ENCODE measurements at regions not wholly inside any gene's neighbourhood (a gene's known extent, or its start where the extent isn't known, plus 50 kb on each side); places are given as distances from the start of the nearest gene placed in this dataset.

- DNase-seq (ENCODE audit: low spot score), result peak; percentile 49
Measured at GRCh38 chr2:234674781-234675201, 177.9 kb upstream of the ARL4C start.

GRCh38 chr2:234673961-234674759 lies 177.3 kb upstream of the ARL4C start:
- no peak for DNase-seq (ENCODE audit: low spot score)

- DNase-seq (ENCODE audit: low spot score), result no peak
Measured at GRCh38 chr2:234673501-234673900, 176.6 kb upstream of the ARL4C start.

GRCh38 chr2:234672498-234673150 lies 175.7 kb upstream of the ARL4C start:
- DNase-seq (ENCODE audit: low spot score), result no peak

- no peak for DNase-seq (ENCODE audit: low spot score)
Measured at GRCh38 chr2:234671716-234672115, 174.8 kb upstream of the ARL4C start.

- no peak for DNase-seq (ENCODE audit: low spot score)
Measured at GRCh38 chr2:234671231-234671630, 174.3 kb upstream of the ARL4C start.

- no peak for DNase-seq (ENCODE audit: low spot score)
Measured at GRCh38 chr2:234670806-234671205, 173.9 kb upstream of the ARL4C start.

- no peak for DNase-seq (ENCODE audit: low spot score)
Measured at GRCh38 chr2:234670052-234670451, 173.2 kb upstream of the ARL4C start.

GRCh38 chr2:234669621-234670020 lies 172.7 kb upstream of the ARL4C start:
- DNase-seq (ENCODE audit: low spot score), result no peak

- DNase-seq (ENCODE audit: low spot score), result no peak
Measured at GRCh38 chr2:234669001-234669400, 172.1 kb upstream of the ARL4C start.

GRCh38 chr2:234666911-234667310 lies 170.0 kb upstream of the ARL4C start:
- no peak for DNase-seq (ENCODE audit: low spot score)

- DNase-seq (ENCODE audit: low spot score), result no peak
Measured at GRCh38 chr2:234665304-234665703, 168.4 kb upstream of the ARL4C start.

- no peak for DNase-seq (ENCODE audit: low spot score)
Measured at GRCh38 chr2:234661849-234662248, 165.0 kb upstream of the ARL4C start.

- DNase-seq (ENCODE audit: low spot score), result no peak
Measured at GRCh38 chr2:234661175-234661574, 164.3 kb upstream of the ARL4C start.

- no peak for DNase-seq (ENCODE audit: low spot score)
Measured at GRCh38 chr2:234655706-234656105, 158.8 kb upstream of the ARL4C start.

- DNase-seq (ENCODE audit: low spot score), result no peak
Measured at GRCh38 chr2:234650911-234651310, 154.0 kb upstream of the ARL4C start.

- no peak for DNase-seq (ENCODE audit: low spot score)
Measured at GRCh38 chr2:234649951-234650350, 153.1 kb upstream of the ARL4C start.

- no peak for DNase-seq (ENCODE audit: low spot score)
Measured at GRCh38 chr2:234643407-234643806, 146.5 kb upstream of the ARL4C start.

- no peak for DNase-seq (ENCODE audit: low spot score)
Measured at GRCh38 chr2:234641086-234641485, 144.2 kb upstream of the ARL4C start.

- no peak for DNase-seq (ENCODE audit: low spot score)
Measured at GRCh38 chr2:234640657-234641056, 143.8 kb upstream of the ARL4C start.

- no peak for DNase-seq (ENCODE audit: low spot score)
Measured at GRCh38 chr2:234638966-234639365, 142.1 kb upstream of the ARL4C start.

GRCh38 chr2:234635284-234635683 lies 138.4 kb upstream of the ARL4C start:
- no peak for DNase-seq (ENCODE audit: low spot score)

GRCh38 chr2:234633581-234634230 lies 136.8 kb upstream of the ARL4C start:
- no peak for DNase-seq (ENCODE audit: low spot score)
